KOPT-K1 (cell line): ENCODE measurements at regions not wholly inside any gene's neighbourhood (a gene's known extent, or its start where the extent isn't known, plus 50 kb on each side); places are given as distances from the start of the nearest gene placed in this dataset.

Experiments
- H3K27ac ChIP-seq: fragments of 200-600 bp; sonication (generic); 2 replicates; pipeline ENCODE4 v1.5.1; 2016; ENCODE audit warnings: antibody characterized with exemption, mild to moderate bottlenecking, low read depth, low read length; ENCODE audit not compliant: poor library complexity, severe bottlenecking
- H3K36me3 ChIP-seq: fragments of 200-600 bp; sonication (generic); 2 replicates; pipeline ENCODE4 v1.5.1; 2017; ENCODE audit warnings: antibody characterized with exemption, mild to moderate bottlenecking, low read length, moderate library complexity; ENCODE audit not compliant: insufficient read depth
- H3K9me3 ChIP-seq: fragments of 200-600 bp; sonication (generic); 2 replicates; pipeline ENCODE4 v1.5.1; 2017; ENCODE audit warnings: antibody characterized with exemption, low read length, mild to moderate bottlenecking; ENCODE audit not compliant: insufficient read depth, poor library complexity, severe bottlenecking

DNA sequence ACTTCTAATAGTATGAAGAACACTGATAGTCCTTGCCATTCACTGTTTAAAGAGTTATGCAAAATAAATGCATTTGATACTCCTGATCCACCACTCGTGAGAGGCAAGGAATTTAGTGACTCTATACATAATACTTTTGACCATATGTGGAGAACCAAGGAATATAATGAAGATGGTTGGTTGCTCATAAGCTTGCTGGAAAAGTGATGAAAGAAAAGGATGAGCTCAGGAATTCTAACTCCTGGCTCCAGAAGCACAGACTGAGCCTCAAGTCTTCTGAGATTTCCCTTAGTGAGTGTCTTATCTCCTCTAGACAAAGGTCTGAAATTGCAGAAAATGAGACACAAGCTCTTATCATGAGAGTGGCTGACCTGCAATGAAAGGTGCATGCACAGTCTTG is 57.1 kb upstream of the KRAS start:
- Histone ChIP-seq H3K27ac (no peak overlapping the region), H3K36me3 (no peaks in the 10 kb centered on the region), H3K9me3 (no peaks in the 10 kb centered on the region)

DNA sequence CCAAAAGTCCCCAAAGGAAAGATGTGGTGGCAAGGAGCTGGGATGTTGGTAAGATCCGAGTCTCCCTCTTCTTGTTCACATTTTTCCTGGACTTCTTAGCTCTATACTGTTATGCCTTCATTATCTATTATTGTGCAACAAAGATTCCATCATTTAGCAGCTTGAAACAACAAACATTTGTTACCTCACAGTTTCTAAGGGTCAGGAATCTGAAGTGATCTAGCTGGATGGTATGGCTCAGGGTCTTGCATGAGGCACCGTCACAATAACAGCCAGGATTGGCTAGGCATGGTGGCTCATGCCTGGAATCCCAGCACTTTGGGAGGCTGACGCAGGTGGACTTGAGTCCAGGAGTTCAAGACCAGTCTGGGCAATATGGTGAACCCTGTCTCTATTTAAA is 51.1 kb upstream of the KRAS start:
- Histone ChIP-seq H3K9me3 (no peaks in the 10 kb centered on the region), H3K27ac (no peak overlapping the region), H3K36me3 (no peaks in the 10 kb centered on the region)
